KOPT-K1 (cell line): ENCODE measurements at regions not wholly inside any gene's neighbourhood (a gene's known extent, or its start where the extent isn't known, plus 50 kb on each side); places are given as distances from the start of the nearest gene placed in this dataset.
"Not testable (repeated sequence)": the region's sequence is repeated elsewhere in the genome, so short reads cannot be mapped to it uniquely, and the experiment has no call there.

Experiments
- H3K27ac ChIP-seq: fragments of 200-600 bp; sonication (generic); 2 replicates; pipeline ENCODE4 v1.5.1; 2016; ENCODE audit warnings: antibody characterized with exemption, mild to moderate bottlenecking, low read depth, low read length; ENCODE audit not compliant: poor library complexity, severe bottlenecking
- H3K36me3 ChIP-seq: fragments of 200-600 bp; sonication (generic); 2 replicates; pipeline ENCODE4 v1.5.1; 2017; ENCODE audit warnings: antibody characterized with exemption, mild to moderate bottlenecking, low read length, moderate library complexity; ENCODE audit not compliant: insufficient read depth
- H3K9me3 ChIP-seq: fragments of 200-600 bp; sonication (generic); 2 replicates; pipeline ENCODE4 v1.5.1; 2017; ENCODE audit warnings: antibody characterized with exemption, low read length, mild to moderate bottlenecking; ENCODE audit not compliant: insufficient read depth, poor library complexity, severe bottlenecking

DNA sequence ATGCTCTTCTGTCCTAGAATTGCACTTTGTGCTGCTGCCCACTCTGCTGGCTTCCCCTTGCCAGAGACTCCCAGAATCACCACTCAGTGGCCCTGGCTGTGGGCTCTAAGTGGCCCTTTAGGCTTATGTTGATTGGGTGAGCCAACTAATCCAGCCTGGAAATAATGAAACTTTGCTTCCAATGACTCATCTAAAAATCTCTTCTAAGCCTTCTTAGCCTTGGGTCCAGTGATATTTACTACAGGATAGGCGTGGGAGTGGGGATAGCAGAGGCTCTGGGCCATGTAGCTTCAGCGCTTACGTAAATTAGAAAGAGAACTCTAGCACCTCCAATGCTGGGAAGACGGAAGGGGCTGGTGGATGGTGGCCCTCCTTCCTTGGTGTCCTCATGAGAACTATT lies 137.9 kb downstream of the TTC8 start:
- no peak overlapping the region for H3K27ac ChIP-seq
- peaks cover 4% of the 10 kb centered on the region for H3K9me3 ChIP-seq
- no peaks in the 10 kb centered on the region for H3K36me3 ChIP-seq

DNA sequence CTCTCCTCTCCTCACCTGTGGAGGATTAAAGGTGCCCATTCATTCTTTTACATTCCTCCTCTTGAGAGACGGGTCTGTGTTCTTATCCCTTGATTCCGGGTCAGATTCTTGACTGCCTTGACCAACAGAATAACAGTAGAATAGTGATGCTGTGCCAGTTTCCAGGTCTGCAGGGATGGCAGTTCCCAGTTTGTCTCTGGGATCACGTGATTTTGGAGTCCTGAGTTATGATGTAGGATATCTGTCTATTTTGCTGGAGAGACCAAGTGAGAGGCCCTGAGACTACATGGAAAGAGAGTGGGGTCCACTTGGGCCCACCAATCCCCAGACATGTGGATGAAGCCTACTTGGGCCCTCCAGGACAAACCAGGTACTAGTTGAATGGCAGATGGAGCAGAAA lies 142.8 kb downstream of the TTC8 start:
- Histone ChIP-seq H3K9me3 (peaks cover 9% of the 10 kb centered on the region), H3K36me3 (no peaks in the 10 kb centered on the region), H3K27ac (no peak overlapping the region)

DNA sequence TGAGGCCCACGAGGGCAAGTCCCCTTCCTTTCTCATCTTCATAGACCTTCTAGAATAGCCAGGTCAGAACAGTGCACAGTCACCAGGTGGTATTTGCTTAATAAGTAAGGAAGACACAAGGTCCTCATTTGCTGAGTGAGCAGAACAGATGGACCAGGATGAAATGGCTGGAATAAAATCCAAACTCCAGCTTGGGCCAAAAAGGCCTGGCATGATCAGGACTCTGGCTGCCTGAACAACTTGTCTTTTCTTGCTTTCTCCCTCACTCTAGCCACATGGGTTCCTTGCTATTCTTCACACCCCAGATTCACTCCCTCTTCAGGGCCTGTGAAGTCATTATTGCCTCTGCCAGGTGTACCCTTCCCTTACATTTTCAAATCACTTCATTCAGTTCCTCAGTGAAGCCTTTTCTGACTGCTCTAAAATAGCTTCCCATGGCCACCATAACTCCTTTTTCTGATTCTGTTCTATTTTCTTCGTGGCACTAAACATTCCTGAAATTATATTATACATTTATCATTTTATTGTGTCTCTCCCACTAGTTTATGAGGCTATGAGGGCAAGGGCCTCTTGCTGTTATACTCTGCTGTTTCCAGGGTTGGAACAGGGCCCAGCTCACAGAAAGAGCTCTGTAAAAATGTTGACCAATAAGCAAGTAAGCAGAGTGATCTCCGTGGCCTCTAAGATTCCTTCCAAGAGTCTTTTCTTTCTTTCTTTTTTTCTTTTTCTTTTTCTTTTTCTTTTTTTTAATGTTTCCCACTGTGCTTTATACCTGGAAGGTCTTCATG lies 150.8 kb downstream of the TTC8 start:
- H3K36me3 ChIP-seq, result no peaks in the 10 kb centered on the region
- H3K9me3 ChIP-seq, result peaks cover 6% of the 10 kb centered on the region
- no peak overlapping the region for H3K27ac ChIP-seq

- Histone ChIP-seq H3K9me3 (no peaks in the 10 kb centered on the region), H3K27ac (no peak overlapping the region), H3K36me3 (no peaks in the 10 kb centered on the region)
Measured at GRCh38 chr14:88975926-88976325, 151.5 kb downstream of the TTC8 start.

GRCh38 chr14:88980907-88981306 lies 156.5 kb downstream of the TTC8 start:
- not testable (repeated sequence) for H3K9me3 ChIP-seq, H3K36me3 ChIP-seq, H3K27ac ChIP-seq

DNA sequence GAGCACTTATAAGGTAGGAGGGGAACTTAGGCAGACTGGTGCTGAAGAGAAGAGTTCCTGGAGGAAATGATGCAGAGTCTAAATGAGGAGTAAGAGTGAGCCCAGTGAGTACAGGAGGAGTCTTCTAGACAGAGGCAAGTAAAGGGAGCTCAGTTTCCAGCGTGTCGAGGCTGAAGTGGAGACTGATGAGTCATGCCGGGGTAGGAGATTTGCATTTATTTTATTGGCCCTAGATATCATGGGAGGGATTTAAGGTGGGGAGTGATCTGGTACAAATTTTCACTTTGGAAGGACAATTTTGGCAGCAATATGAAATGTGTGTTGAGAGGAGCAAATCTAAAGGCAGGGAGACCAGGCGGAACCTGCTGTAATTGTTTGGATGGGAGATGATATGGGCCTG lies 157.5 kb downstream of the TTC8 start:
- Histone ChIP-seq H3K27ac (no peak overlapping the region), H3K36me3 (no peaks in the 10 kb centered on the region), H3K9me3 (peaks cover 7% of the 10 kb centered on the region)

DNA sequence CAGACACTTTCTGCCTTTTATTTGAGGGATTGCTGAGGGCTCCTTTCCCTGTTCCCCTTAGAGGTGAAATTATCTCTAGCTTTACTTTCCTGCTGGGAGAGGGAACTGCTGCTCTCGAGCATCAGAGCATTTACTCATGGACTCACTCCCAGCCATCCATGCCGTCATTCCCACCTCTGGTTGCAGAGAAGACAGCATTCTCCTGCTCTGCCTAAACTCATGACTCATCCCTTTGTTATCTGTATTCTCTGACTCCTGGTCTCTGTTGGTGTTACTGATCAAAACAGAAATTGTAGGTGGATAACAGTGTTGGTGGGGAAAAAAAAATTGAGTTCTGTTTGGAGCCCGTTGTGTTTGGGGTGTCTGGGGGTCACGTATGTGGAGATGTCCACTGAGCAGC lies 159.3 kb downstream of the TTC8 start:
- H3K36me3 ChIP-seq, result no peaks in the 10 kb centered on the region
- no peak overlapping the region for H3K27ac ChIP-seq

DNA sequence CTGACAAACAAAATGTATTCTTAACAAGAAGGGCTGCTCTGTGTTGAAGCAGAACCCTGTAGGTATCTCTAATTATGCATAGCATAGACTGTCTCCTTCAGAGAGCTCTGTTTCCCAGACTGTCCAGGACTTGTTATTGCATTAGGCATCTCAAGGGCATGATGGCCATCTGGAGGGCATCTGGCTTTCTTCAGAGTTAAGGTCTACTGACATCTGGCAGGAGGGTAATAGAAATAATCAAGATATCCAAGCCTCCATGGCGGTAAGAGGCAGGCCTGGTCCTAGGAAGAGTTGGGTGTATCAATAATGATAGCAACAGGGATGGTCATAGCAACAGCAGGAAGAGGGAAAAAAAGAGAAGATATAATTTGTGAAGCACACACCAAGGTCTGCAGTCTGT lies 161.2 kb downstream of the TTC8 start:
- Histone ChIP-seq H3K27ac (no peak overlapping the region), H3K9me3 (peaks cover 22% of the 10 kb centered on the region), H3K36me3 (no peaks in the 10 kb centered on the region)

More for the DNA sequence above, 159.3 kb downstream of the TTC8 start:
- H3K9me3 ChIP-seq, result peaks cover 22% of the 10 kb centered on the region

- Histone ChIP-seq H3K36me3 (no peaks in the 10 kb centered on the region), H3K9me3 (peaks cover 22% of the 10 kb centered on the region), H3K27ac (no peak overlapping the region)
Measured at GRCh38 chr14:88986146-88986841, 161.8 kb downstream of the TTC8 start.

DNA sequence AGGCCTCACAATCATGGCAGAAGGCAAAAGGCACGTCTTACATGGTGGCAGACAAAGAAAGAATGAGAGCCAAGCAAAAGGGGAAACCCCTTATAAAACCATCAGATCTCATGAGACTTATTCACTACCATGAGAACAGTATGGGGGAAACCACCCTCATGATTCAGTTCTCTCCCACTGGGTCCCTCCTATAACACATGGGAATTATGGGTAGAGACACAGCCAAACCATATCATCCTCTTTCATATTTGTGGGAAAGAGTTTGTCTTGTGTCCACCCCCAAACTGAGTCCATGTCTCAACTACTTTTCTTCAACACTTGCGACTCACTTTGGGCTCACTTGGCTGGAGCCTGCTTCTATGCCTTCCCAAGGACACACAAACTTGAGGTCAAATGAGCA lies 162.5 kb downstream of the TTC8 start:
- H3K9me3 ChIP-seq, result peaks cover 22% of the 10 kb centered on the region
- not testable (repeated sequence) for H3K36me3 ChIP-seq, H3K27ac ChIP-seq

- H3K36me3 ChIP-seq, result no peaks in the 10 kb centered on the region
- H3K9me3 ChIP-seq, result peaks cover 22% of the 10 kb centered on the region
- H3K27ac ChIP-seq, result no peak overlapping the region
Measured at GRCh38 chr14:88987516-88987915, 163.1 kb downstream of the TTC8 start.

GRCh38 chr14:88989911-88990310 lies 165.5 kb downstream of the TTC8 start:
- Histone ChIP-seq H3K9me3 (peaks cover 22% of the 10 kb centered on the region), H3K36me3 (no peaks in the 10 kb centered on the region), H3K27ac (no peak overlapping the region)

- Histone ChIP-seq H3K9me3 (peaks cover 22% of the 10 kb centered on the region), H3K27ac (no peak overlapping the region), H3K36me3 (no peaks in the 10 kb centered on the region)
Measured at GRCh38 chr14:88990856-88991255, 166.4 kb downstream of the TTC8 start.

DNA sequence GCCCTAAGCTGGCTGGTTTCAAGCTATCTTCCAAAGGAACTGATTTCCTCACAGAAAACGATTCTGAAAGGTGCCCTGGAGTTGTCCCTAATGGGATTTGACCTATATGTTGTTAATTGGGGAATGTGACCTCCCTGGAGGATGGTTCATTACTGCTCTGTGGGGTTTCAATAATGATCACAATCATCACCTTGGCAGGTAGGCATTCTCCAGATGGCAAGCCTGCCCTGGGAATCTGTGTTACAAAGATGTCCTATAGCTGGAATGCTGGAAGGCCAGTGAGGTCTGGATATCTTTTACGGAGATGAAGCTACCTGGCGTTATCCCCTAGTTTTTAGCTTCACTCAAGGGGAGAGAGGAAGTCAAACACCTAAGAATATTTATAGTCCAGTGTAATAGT lies 167.6 kb downstream of the TTC8 start:
- no peaks in the 10 kb centered on the region for H3K36me3 ChIP-seq
- no peak overlapping the region for H3K27ac ChIP-seq
- peaks cover 14% of the 10 kb centered on the region for H3K9me3 ChIP-seq

GRCh38 chr14:88993946-88994345 lies 169.5 kb downstream of the TTC8 start:
- no peaks in the 10 kb centered on the region for H3K36me3 ChIP-seq
- H3K9me3 ChIP-seq, result no peaks in the 10 kb centered on the region
- H3K27ac ChIP-seq, result no peak overlapping the region
